ENCODE measurements at regions not wholly inside any gene's neighbourhood (a gene's known extent, or its start where the extent isn't known, plus 50 kb on each side); places are given as distances from the start of the nearest gene placed in this dataset.

- no peak for DNase-seq
Measured at GRCh38 chr9:87259543-87260518, 237.8 kb upstream of the DAPK1 start.

GRCh38 chr9:87263291-87263690 lies 234.4 kb upstream of the DAPK1 start:
- DNase-seq, result no peak

- DNase-seq, result no peak
Measured at GRCh38 chr9:87266697-87267096, 231.0 kb upstream of the DAPK1 start.

- no peak for DNase-seq
Measured at GRCh38 chr9:87267251-87268070, 230.2 kb upstream of the DAPK1 start.

GRCh38 chr9:87269296-87270176 lies 228.1 kb upstream of the DAPK1 start:
- DNase-seq, result no peak

DNA sequence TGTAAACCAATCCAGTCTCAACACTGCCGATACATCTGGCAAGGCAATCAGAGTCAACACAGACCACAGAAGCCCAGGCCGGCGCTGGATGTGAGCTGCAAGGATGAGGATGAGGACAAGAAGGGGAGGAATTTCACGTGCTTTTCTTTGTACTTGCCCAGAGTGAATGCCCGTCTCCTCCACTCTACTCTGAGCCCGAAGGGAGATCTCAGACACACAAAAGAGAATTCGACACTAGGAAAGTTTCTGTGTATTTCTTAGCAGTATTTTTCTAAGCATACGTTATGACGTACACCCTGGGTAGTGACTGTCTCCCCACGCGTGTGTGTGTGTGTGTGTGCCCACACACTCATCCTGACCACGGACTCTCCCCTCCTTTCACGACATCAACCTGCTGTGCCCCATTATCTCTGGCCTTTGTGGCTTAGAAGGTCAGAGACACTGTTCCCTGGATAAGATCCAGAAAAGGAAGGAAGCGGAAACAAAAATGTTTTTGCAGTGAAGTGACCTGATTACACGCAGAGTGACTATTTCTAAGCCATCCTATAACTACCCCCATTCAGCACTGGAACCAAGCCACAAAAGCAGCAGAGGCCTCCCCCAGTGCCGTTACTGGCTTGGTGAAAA lies 227.3 kb upstream of the DAPK1 start:
- DNase-seq, result no peak

DNA sequence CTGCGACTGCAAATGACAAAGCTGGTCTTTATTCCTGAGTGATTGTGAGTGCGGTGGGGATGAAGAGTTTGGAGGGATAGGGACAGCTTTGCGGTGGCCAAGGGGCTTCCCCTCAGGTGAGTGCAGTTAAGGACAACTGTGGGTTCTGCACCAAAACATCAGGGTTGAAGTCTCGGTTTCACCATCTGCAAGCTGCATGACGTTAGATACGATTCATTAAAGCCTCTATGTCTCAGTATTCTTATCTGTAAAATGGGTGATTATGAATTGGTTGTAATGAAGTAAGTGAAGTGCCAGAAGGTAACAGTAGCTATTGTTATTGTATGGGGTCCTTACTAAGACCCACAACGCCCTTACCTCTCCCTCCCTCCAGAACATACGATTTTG lies 226.8 kb upstream of the DAPK1 start:
- no peak for DNase-seq

DNA sequence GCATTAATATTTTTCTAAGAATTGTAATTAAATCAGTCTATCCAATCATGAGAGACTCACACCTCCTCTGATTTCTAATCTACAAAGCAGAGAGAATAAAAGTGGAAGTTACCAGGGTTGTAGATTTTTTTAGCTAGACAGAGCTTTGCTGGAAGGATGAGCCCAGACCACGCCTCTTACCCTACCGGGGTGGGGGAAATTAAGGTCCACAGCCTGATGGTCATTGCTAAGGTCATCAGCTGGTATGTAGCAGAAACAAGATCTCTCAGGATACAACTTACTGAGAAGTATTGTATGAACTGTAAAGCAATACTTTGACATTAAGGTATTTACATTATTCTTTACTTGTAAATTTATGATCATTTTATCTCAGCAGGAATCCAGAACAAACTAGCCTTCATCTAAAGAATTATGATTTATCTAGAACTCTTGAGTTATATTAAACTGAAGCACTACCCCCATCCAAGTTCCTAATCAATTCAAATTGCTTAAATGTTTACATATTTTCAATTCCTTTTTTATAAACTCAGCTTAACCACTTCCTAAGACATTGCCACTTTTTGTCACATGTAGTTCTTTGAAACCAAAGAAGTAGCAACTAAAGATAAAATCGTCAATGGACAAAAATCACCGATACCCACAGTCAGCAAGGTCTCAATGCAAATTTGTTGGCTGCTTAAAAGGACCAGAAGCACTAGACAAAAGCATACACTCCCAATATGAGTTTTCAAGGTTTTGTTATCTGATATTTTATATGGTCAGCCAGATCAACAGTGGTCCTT lies 225.8 kb upstream of the DAPK1 start:
- no peak for DNase-seq

DNA sequence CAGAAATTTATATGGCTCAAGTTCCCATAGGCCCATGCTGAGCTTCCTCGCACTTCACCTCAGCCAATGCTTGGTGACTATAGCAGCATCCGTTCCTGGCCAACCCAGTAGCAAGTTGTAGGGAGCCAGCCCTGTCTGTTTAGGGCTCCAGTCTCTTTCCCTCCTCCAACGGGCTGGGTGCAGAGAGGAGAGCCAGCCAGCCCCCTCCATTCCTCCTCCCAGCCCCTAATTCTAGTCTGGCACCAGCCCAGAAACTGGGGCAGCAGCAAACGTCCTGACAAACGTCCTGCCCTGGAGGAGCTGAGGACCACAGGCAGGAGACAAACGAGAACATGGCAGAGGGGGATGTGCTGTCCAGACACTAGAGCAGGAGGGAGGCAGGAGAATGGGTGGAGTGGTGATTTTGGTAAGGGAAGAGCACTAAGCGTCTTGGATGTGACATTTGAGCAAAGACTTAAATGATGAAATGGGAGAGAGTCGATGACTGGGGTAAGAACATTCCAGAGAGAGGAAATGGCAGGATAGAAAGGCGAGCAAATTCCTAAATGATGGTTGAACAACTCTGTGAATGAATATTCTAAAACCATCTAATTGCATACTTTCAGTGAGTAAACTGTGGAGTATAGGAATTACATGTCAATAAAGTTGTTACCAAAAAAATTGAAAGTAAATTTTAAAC lies 222.5 kb upstream of the DAPK1 start:
- no peak for DNase-seq

DNA sequence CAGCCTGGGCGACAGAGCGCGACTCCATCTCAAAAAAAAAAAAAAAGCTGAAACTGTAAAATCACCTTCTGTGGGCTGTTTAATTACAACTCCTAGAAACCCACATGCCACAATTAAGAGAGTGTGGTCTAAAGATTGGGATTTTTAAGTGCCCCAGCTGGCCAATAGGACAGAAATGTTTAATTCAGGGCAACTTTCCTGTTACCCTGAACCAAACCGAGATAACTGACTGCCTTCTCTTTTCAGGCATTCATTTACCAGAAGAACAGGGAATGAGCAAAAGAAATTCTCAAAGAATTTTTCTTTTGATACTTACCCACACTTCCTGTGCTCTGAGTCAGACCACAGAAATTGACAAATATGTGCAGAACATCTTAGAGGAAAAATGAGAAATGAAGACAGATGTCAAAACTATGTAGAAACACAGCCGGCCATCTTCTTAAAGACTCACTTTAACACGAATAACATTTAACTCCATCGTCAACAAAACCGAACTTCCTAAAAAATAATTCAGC lies 221.3 kb upstream of the DAPK1 start:
- DNase-seq, result no peak

- no peak for DNase-seq
Measured at GRCh38 chr9:87276851-87277261, 220.8 kb upstream of the DAPK1 start.

- no peak for DNase-seq
Measured at GRCh38 chr9:87277346-87277745, 220.3 kb upstream of the DAPK1 start.

GRCh38 chr9:87278971-87279733 lies 218.5 kb upstream of the DAPK1 start:
- no peak for DNase-seq

DNA sequence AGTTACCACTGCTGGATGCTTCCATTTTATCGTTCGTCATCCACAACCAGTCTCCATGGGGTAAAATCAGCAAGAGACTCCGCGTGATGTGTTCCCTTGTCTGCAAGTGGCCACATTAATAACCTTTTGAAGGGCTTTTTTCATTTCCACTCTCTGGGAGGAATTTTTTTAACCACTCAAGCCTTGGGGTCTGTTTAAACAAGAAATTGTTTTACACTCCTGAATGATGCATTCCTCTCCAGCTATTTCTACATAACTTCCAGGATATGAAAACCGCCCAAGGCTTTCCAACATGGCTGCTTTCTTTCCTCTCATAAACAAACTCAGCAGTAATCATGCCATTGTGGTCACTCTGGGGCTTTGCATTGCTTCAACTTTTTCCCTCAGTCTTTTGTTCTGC lies 217.2 kb upstream of the DAPK1 start:
- no peak for DNase-seq

GRCh38 chr9:87282538-87282937 lies 215.1 kb upstream of the DAPK1 start:
- DNase-seq, result no peak

DNA sequence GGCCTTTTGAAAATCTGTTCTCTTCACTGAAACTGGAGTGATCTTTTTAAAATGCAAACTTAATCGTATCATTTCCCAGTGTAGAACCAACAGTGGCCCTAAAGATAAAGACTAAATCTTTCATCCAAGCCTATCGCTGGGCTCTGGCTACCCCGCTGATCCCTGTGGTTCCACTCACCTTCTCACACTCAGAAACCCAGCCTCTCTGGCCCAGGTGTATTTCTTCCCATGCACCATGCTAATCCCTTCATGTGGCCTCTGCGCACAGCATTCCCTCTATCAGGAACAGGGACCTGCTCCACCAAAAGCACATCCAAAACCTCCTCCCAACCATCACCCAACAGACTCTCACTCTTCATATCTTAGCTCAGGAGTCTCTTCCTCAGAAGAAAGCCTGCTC lies 214.1 kb upstream of the DAPK1 start:
- no peak for DNase-seq

DNA sequence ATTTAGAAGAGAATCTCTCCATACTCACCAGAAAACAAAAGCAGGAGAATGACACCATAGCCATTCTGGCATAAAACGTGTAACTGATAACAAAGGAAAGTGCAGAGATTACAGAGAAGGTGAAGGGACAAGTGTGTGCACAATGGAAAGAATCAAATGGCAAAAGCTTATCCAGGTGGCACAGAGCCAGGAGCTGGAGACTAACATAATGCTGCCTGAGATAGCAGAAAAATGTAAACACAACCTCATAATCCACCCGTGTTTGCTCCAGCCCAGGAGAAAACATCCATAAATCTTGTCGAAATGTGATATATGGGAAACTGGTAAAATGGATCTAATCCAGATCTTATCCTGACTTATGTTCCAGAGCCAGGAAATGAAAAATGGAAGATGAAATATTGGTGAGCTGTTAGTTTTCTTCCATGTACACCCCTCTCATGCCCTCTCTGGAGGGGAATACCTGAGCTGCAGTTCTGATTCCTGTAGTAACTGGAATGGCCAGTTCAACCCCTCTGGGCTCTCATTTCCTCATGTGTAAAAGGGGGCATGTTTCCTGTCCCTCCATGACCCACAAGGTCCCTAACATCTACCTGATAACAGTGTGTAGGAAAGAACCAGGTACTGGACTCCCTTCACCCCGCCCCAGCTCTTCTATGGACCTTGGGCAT lies 212.3 kb upstream of the DAPK1 start:
- no peak for DNase-seq

- DNase-seq, result no peak
Measured at GRCh38 chr9:87286506-87286905, 211.2 kb upstream of the DAPK1 start.
